Fibroblast of the aortic adventitia (primary cell): ENCODE measurements at regions not wholly inside any gene's neighbourhood (a gene's known extent, or its start where the extent isn't known, plus 50 kb on each side); places are given as distances from the start of the nearest gene placed in this dataset.

ENCODE experiments used
- DNase-seq: peaks from one replicate; pipeline ENCODE4 v3.0.0-alpha.2; 2010; ENCODE audit warnings: low read depth
- H3K4me3 ChIP-seq: 2 replicates; pipeline ENCODE4 v1.5.1; 2011; ENCODE audit warnings: low read depth, mild to moderate bottlenecking, control low read depth, low read length, moderate library complexity
- CTCF ChIP-seq: IDR thresholded peaks from 2 replicates; pipeline ENCODE4 v1.5.1; 2011; ENCODE audit warnings: mild to moderate bottlenecking, low read length, control low read depth, inconsistent platforms; ENCODE audit not compliant: insufficient read depth

DNA sequence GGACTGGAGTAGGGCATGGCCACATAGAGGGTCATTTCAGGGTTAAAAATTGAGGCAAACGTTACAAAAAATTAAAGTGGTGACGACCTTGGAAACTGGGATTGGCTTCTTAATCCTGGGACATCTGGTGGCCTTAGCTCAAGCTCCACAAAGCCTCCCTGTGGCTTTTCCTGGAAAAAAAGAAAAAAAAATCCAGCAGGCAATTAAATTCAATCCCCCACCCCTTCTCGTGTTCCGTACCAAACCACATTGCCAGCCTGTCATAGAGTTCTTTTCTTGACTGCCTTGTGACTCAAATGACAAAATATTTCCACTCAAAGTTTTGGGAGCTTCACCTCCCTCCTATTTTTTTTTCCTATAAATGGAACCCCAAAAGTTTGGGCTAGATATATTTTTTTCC, 195.6 kb downstream of the HRH4 start:
- TF ChIP-seq CTCF = no peak
- H3K4me3 ChIP-seq = no peak overlapping the region
- no peak for DNase-seq

DNA sequence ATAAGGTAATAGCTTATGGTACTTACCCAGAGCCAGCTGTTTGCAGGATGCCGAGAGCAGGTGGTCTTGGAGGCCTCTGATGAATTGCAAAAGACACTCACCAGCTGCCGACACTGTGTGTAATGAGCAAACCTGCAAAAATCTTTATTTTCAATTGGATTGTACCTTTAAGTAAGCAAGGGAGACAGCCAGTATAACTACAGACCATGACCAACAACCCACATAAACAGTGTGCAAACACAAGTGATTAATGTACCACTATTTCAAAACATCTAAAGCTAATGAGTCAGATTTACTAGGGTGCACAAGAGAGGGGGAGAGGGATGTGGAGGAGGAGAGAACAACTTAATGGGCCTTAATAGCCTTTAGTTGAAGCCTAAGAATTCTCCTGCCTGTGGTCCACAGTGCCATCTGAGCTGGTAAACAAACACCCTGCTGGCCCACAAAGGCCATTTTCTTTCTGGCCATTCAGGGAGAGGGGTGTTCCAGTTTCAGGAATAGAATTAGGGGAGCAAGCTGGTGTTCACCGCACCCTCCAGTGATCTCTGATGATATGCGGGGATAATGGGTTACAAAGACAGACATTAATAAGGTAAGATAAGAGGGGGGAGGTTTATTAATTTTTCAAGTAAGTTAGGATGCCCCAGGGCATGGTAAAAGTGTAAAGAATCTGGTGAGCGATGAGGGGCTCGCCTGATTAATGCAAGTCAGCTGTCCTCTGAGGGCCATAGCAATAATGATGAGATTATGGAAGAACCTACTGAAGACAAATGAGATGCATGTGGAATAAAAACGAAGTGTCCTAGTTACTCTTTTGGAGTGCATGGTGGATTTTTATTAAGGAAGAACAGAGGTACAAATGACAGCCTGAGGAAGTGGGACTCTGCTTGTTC, 196.4 kb downstream of the HRH4 start:
- no peak for TF ChIP-seq CTCF
- no peak overlapping the region for H3K4me3 ChIP-seq
- no peak for DNase-seq

- no peak for DNase-seq
- no peak overlapping the region for H3K4me3 ChIP-seq
- no peak for TF ChIP-seq CTCF
Measured at GRCh38 chr18:24657444-24657842, 197.0 kb downstream of the HRH4 start.

DNA sequence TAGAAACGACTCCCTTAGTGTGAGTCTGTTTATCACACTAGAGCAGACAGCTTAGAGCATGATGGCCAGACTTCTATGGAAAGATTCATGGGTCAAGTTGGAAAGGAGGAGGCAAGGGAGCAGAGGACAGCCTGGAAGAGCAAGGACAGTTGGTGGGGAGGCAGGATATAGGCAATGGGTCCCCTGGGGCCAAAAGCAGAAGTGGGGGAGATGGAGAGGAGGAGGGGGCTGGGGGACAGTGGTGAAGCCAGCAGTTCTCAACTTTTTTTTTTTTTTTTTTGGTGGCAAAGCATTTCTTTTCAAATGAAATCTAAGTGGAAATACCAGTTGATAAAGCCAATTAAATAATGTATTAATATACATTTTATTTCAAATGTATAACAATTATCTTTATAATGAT, 197.9 kb downstream of the HRH4 start:
- TF ChIP-seq CTCF = no peak
- DNase-seq = no peak
- no peak overlapping the region for H3K4me3 ChIP-seq

DNA sequence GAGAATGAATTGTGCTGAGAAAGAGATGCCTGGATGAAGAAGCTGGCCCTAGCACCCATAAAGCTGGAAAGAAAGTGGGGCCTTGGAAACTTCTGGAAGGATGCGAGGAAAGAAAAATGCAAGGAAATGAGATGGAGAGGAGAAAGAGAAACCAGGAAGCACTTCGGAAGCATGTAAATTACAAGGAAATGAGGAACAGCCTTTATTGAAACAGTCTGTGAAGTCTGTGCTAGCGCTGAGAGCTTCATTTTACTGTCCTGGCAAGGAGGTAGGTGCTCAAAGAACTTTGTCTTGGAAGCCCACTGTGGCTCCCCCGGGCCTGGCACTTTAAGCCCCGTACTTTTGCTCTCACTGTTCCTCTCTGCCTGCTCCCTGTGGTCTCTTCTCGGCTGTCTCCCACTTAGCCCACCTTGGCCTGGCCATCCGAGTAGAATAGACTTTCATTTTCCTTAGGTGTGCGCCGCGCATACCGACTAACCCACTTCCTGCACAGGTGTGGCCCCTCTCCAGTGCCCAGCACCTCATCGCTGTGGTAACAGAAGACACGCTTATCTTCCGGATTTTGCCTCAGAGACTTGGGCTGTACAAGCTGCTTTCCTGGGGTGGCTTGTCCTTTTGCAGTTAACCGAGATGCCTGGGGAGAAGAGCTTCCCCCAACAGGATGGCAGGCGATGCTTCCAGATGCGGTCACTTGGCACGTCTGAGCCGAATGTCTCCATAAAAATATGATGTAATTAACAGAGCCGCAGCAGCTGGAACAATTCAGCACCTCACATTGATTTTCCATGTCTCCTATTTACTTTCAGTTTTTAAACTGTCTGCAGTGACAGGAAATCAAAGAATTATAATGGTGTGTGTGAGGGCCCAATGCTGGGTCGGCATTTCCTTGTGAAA, 199.6 kb downstream of the HRH4 start:
- no peak for TF ChIP-seq CTCF
- peak; percentile 20 for DNase-seq
- peak overlapping the region; percentile 53 for H3K4me3 ChIP-seq

DNA sequence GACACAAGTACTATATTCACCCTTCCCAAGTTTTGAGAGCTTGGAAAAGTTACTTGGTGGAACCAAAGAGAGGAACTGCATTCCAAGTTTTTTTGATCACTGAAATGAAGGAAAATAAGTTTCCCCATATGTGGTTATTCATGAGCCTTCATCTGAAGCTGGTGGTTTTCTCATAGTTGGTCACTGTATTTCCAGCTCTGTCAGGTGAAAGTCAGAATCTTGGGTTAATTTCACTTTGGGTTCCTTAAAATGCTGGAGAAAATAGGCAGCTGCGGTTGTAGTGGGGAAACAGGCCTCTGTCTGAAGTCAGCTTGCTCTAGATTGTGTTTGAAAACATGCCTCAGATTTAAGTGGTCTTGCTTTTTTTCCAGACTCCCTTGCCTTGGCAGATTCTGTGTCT, 200.5 kb downstream of the HRH4 start:
- H3K4me3 ChIP-seq = no peak overlapping the region
- TF ChIP-seq CTCF = no peak
- DNase-seq = no peak
